K562 (cell line): ENCODE measurements at regions not wholly inside any gene's neighbourhood (a gene's known extent, or its start where the extent isn't known, plus 50 kb on each side); places are given as distances from the start of the nearest gene placed in this dataset.

ENCODE experiments used
- ATAC-seq: fragments of 200-7000 bp; cut with Tn5 transposase; 3 replicates; pipeline ENCODE4 v1.9.1; 2020; ENCODE audit warnings: moderate library complexity
- BruUV-seq: library from RNA; stranded (reverse); fragments of 400-500 nt; replicated peaks from 2 replicates; lab custom pipeline; 2021; lab: Mats Ljungman, UMichigan
- CTCF ChIA-PET: fragments of 300-600 bp; formaldehyde crosslinking; extraction: SDS; loops from one replicate; lab custom pipeline; 2021; ENCODE audit warnings: low intra/inter-chr PET ratio; lab: Yijun Ruan, JAX
- POLR2A ChIA-PET: fragments of 300-600, 350-650 bp; sonication (Branson Sonifier 250); formaldehyde crosslinking; extraction: SDS; loops from one replicate; lab custom pipeline; 2021; ENCODE audit warnings: antibody characterized with exemption, inconsistent platforms; lab: Yijun Ruan, JAX
- DNase-seq, 4 experiments: peaks; one replicate each; pipeline versions ENCODE4 v3.0.0 to v3.0.0-alpha.2; 2011 to 2018; ENCODE audit warnings: low spot score in 3 of 4, mixed read lengths in 3 of 4; ENCODE audit errors: extremely low read depth in 1 of 4
- FAIRE-seq: peaks from 2 replicates; lab custom pipeline; 2011; peaks lifted over from hg19 to GRCh38; lab: Jason Lieb, UNC
- H2AFZ ChIP-seq: 2 replicates; pipeline ENCODE4 v1.6.0; 2011; ENCODE audit warnings: low read depth, low read length, control low read depth, inconsistent platforms
- H3K27ac ChIP-seq: fragments of 200-600 bp; 3 replicates; pipeline ENCODE4 v1.8.0; 2011; ENCODE audit warnings: low read depth, mild to moderate bottlenecking, control low read depth, inconsistent platforms, low read length, moderate library complexity, mixed read lengths; ENCODE audit errors: extremely low read depth
- H3K27me3 ChIP-seq, 2 experiments: fragments of 300-600 bp in 1 of 2; 2 replicates in 1 of 2; 3 replicates in 1 of 2; pipeline versions ENCODE4 v1.6.0 to v1.8.0; 2011; ENCODE audit warnings: inconsistent platforms in 2 of 2, low read length in 2 of 2, mild to moderate bottlenecking in 1 of 2, mixed read lengths in 1 of 2, moderate library complexity in 1 of 2; ENCODE audit not compliant: control insufficient read depth in 2 of 2, insufficient read depth in 2 of 2
- H3K36me3 ChIP-seq: fragments of 300-600 bp; 3 replicates; pipeline ENCODE4 v1.8.0; 2011; ENCODE audit warnings: mild to moderate bottlenecking, low read length, inconsistent platforms; ENCODE audit not compliant: control insufficient read depth, insufficient read depth
- H3K4me1 ChIP-seq, 2 experiments: fragments of 200-600 bp in 1 of 2; replicated peaks in 1 of 2; 2 replicates in 1 of 2; 3 replicates in 1 of 2; pipeline versions ENCODE4 v1.5.1 to v1.8.0; 2011; ENCODE audit warnings: inconsistent platforms in 2 of 2, low read length in 2 of 2, mild to moderate bottlenecking in 1 of 2, mixed read lengths in 1 of 2, moderate library complexity in 1 of 2; ENCODE audit not compliant: control insufficient read depth in 2 of 2, insufficient read depth in 2 of 2
- H3K4me2 ChIP-seq: 2 replicates; pipeline ENCODE4 v1.6.1; 2011; ENCODE audit warnings: low read length, control low read depth, inconsistent platforms, mixed read lengths; ENCODE audit not compliant: insufficient read depth
- H3K4me3 ChIP-seq: fragments of 200-600 bp; sonication (generic), shearing (Covaris generic); 2 replicates; pipeline ENCODE4 v1.5.1; 2016; ENCODE audit warnings: control low read depth, inconsistent platforms
- H3K79me2 ChIP-seq: fragments of 200-600 bp; 3 replicates; pipeline ENCODE4 v1.8.0; 2011; ENCODE audit warnings: low read length, inconsistent platforms; ENCODE audit not compliant: control insufficient read depth, insufficient read depth
- H3K9ac ChIP-seq, 2 experiments: 2 replicates each; pipeline versions ENCODE4 v1.6.0 to v1.6.1; 2011; ENCODE audit warnings: low read depth in 2 of 2, low read length in 2 of 2, control low read depth in 1 of 2, inconsistent platforms in 1 of 2, mild to moderate bottlenecking in 1 of 2, mixed read lengths in 1 of 2; ENCODE audit not compliant: insufficient read depth in 1 of 2
- H3K9me1 ChIP-seq: one replicate; pipeline ENCODE4 v1.6.0; 2011; ENCODE audit warnings: inconsistent platforms, mild to moderate bottlenecking, low read length, moderate library complexity; ENCODE audit not compliant: control insufficient read depth, insufficient read depth
- H3K9me3 ChIP-seq: replicated peaks from 2 replicates; pipeline ENCODE4 v1.5.1; 2011; ENCODE audit warnings: low read depth, low read length, inconsistent platforms; ENCODE audit not compliant: control insufficient read depth, insufficient read depth
- H4K20me1 ChIP-seq: replicated peaks from 2 replicates; pipeline ENCODE4 v1.6.1; 2011; ENCODE audit warnings: low read length, inconsistent platforms, mixed read lengths; ENCODE audit not compliant: control insufficient read depth, insufficient read depth
- CHAMP1 ChIP-seq: fragments of 450-650 bp; IDR thresholded peaks from 2 replicates; pipeline ENCODE4 v1.6.1; 2016; ENCODE audit warnings: mild to moderate bottlenecking
- DNMT1 ChIP-seq: fragments of 450-650 bp; IDR thresholded peaks from 2 replicates; pipeline ENCODE4 v1.6.1; 2016; ENCODE audit warnings: antibody characterized with exemption, mild to moderate bottlenecking
- DPF2 ChIP-seq: fragments of 450-650 bp; IDR thresholded peaks from 2 replicates; pipeline ENCODE4 v1.6.1; 2016
- FIP1L1 ChIP-seq: fragments of 200-400 bp; formaldehyde crosslinking; IDR thresholded peaks from 2 replicates; pipeline ENCODE4 v1.6.1; 2018; ENCODE audit warnings: mild to moderate bottlenecking, low read depth, low read length; ENCODE audit not compliant: poor library complexity, severe bottlenecking
- FOXJ2 ChIP-seq: fragments of 200-800 bp; sonication (Bioruptor generic); IDR thresholded peaks from 2 replicates; pipeline ENCODE4 v1.6.1; 2016; ENCODE audit warnings: missing genetic modification characterization, missing compliant biosample characterization
- GATAD2A ChIP-seq: fragments of 450-650 bp; IDR thresholded peaks from 2 replicates; pipeline ENCODE4 v1.6.1; 2017
- NCOA2 ChIP-seq, 2 experiments: fragments of 450-650 bp; IDR thresholded peaks; 2 replicates each; pipeline ENCODE4 v1.6.1; 2018; ENCODE audit warnings: mild to moderate bottlenecking in 2 of 2, moderate library complexity in 1 of 2; ENCODE audit not compliant: partially characterized antibody in 2 of 2
- SMARCC2 ChIP-seq: fragments of 450-650 bp; IDR thresholded peaks from 2 replicates; pipeline ENCODE4 v1.6.1; 2017; ENCODE audit warnings: antibody characterized with exemption, moderate library complexity, mild to moderate bottlenecking, low read depth
- TSHZ1 ChIP-seq: fragments of 250-450 bp; sonication (Bioruptor Pico); IDR thresholded peaks from 2 replicates; pipeline ENCODE4 v1.4.0; 2020; ENCODE audit warnings: mild to moderate bottlenecking, moderate library complexity
- ZNF512 ChIP-seq: IDR thresholded peaks from 2 replicates; pipeline ENCODE4 v1.6.1; 2016; ENCODE audit warnings: missing genetic modification characterization, missing compliant biosample characterization
- ZNF79 ChIP-seq: fragments of 250-450 bp; sonication (Bioruptor Pico); IDR thresholded peaks from 2 replicates; pipeline ENCODE4 v1.4.0; 2020; ENCODE audit warnings: low read depth, mild to moderate bottlenecking, moderate library complexity
- WGBS: fragments of 100-300 bp; shearing (Covaris generic); methylation state at CpG from one replicate; pipeline ENCODE4 v1.1.6; 2016; ENCODE audit warnings: low coverage, mixed read lengths; ENCODE audit not compliant: insufficient coverage; ENCODE audit errors: missing lambda C conversion rate; 5-methylcytosine and 5-hydroxymethylcytosine counted together
- in situ Hi-C: fragments of 300-500 bp; cut with MboI; formaldehyde crosslinking; loops from 4 replicates; pipeline ENCODE4 v1.15.0; 2018; ENCODE audit warnings: inconsistent platforms, mixed read lengths
- intact Hi-C: fragments of 100-400 bp; cut with micrococcal nuclease; formaldehyde crosslinking; loops from 2 replicates; pipeline ENCODE4 v1.14.2; 2022

GRCh38 chr2:16207151-16207550, 266.8 kb downstream of the MYCN start:
- TF ChIP-seq NCOA2 (IDR thresholded peaks at IDR 0.05; ENCODE audit: partially characterized antibody in 2 of 2) (no peak), CHAMP1 (no peak), GATAD2A (no peak), ZNF512 (no peak), FOXJ2 (no peak), FIP1L1 (no peak), TSHZ1 (CRISPR knock-in tag) (no peak), SMARCC2 (no peak), DPF2 (no peak), DNMT1 (no peak), ZNF79 (CRISPR knock-in tag) (no peak)
- TF ChIP-seq, all 486 proteins: peak for 0
- H3K9me1 ChIP-seq: no peaks in the 10 kb centered on the region
- ChIA-PET CTCF (no interaction called here), POLR2A (no interaction called here)
- DNase-seq (no peak), FAIRE-seq (no peak), ATAC-seq (no peak)
- H3K9me3 ChIP-seq: no peaks in the 10 kb centered on the region
- no peaks in the 10 kb centered on the region for H3K36me3 ChIP-seq
- in situ Hi-C loops: no loop called here
- no peak overlapping the region for H3K4me3 ChIP-seq
- intact Hi-C loops: no loop called here
- no peaks in the 10 kb centered on the region for H3K79me2 ChIP-seq
- no peak overlapping the region for H2AFZ ChIP-seq
- H3K27ac ChIP-seq: no peak overlapping the region
- no peaks in the 10 kb centered on the region for H3K4me1 ChIP-seq
- H4K20me1 ChIP-seq: no peaks in the 10 kb centered on the region
- H3K4me2 ChIP-seq: no peak overlapping the region
- no TSS peak for BruUV-seq
- H3K27me3 ChIP-seq: 0 out of 5 replicates have a peak, but pooled peaks cover 0 to 9% of the 10 kb centered on the region in 2 experiments
- H3K9ac ChIP-seq: no peak overlapping the region
- WGBS: 0% methylated on average over 2 of the region's 3 CpGs
